Left renal pelvis (tissue), 4 donors: ENCODE measurements at regions not wholly inside any gene's neighbourhood (a gene's known extent, or its start where the extent isn't known, plus 50 kb on each side); places are given as distances from the start of the nearest gene placed in this dataset.

ENCODE experiments used
- DNase-seq, 4 donors: peaks; one replicate each; pipeline ENCODE4 v3.0.0-alpha.2; 2013; ENCODE audit warnings: low read depth in 4 of 4, low spot score in 3 of 4

- DNase-seq, result no peak
Observed at GRCh38 chr13:106722620-106723019, 154.7 kb upstream of the ARGLU1 start.

GRCh38 chr13:106721599-106721998 is 153.7 kb upstream of the ARGLU1 start:
- DNase-seq, result no peak

- no peak for DNase-seq
Observed at GRCh38 chr13:106714271-106714982, 146.5 kb upstream of the ARGLU1 start.

- DNase-seq, result no peak
Observed at GRCh38 chr13:106712381-106712780, 144.4 kb upstream of the ARGLU1 start.

GRCh38 chr13:106710266-106710665 is 142.3 kb upstream of the ARGLU1 start:
- no peak for DNase-seq

GRCh38 chr13:106709522-106709921 is 141.6 kb upstream of the ARGLU1 start:
- no peak for DNase-seq

GRCh38 chr13:106702505-106702904 is 134.6 kb upstream of the ARGLU1 start:
- no peak for DNase-seq

GRCh38 chr13:106701771-106702341 is 133.9 kb upstream of the ARGLU1 start:
- DNase-seq, result no peak

- no peak for DNase-seq
Observed at GRCh38 chr13:106700439-106700838, 132.5 kb upstream of the ARGLU1 start.

GRCh38 chr13:106700007-106700406 is 132.1 kb upstream of the ARGLU1 start:
- DNase-seq, result no peak

GRCh38 chr13:106699311-106699710 is 131.4 kb upstream of the ARGLU1 start:
- DNase-seq, result no peak

GRCh38 chr13:106696719-106697118 is 128.8 kb upstream of the ARGLU1 start:
- DNase-seq, result no peak

- no peak for DNase-seq
Observed at GRCh38 chr13:106696140-106696539, 128.2 kb upstream of the ARGLU1 start.

GRCh38 chr13:106695139-106695538 is 127.2 kb upstream of the ARGLU1 start:
- DNase-seq, result no peak

GRCh38 chr13:106691861-106692260 is 123.9 kb upstream of the ARGLU1 start:
- no peak for DNase-seq

- DNase-seq, result peak in 1 of 4 donors; percentile 60
Observed at GRCh38 chr13:106691341-106691740, 123.4 kb upstream of the ARGLU1 start.

GRCh38 chr13:106690779-106691178 is 122.8 kb upstream of the ARGLU1 start:
- no peak for DNase-seq

- no peak for DNase-seq
Observed at GRCh38 chr13:106689906-106690305, 122.0 kb upstream of the ARGLU1 start.

GRCh38 chr13:106688940-106689339 is 121.0 kb upstream of the ARGLU1 start:
- DNase-seq, result no peak

- DNase-seq, result no peak
Observed at GRCh38 chr13:106686163-106686562, 118.2 kb upstream of the ARGLU1 start.

GRCh38 chr13:106685143-106685542 is 117.2 kb upstream of the ARGLU1 start:
- no peak for DNase-seq

GRCh38 chr13:106683918-106684317 is 116.0 kb upstream of the ARGLU1 start:
- DNase-seq, result no peak

- no peak for DNase-seq
Observed at GRCh38 chr13:106683179-106683578, 115.2 kb upstream of the ARGLU1 start.
